ENCODE measurements at regions not wholly inside any gene's neighbourhood (a gene's known extent, or its start where the extent isn't known, plus 50 kb on each side); places are given as distances from the start of the nearest gene placed in this dataset.

- no peak overlapping the region for H4K8ac ChIP-seq (ENCODE audit: low read depth, low read length)
- no peak overlapping the region for H3K4me3 ChIP-seq (ENCODE audit: low read length in 2 of 2)
- no CpG with 5 or more reads among the region's 1 CpG for WGBS, 2 donors (ENCODE audit: extremely low coverage in 2 of 2, insufficient read length in 2 of 2, insufficient replicate concordance in 1 of 2)
- H4K91ac ChIP-seq (ENCODE audit: low read depth, low read length, poor library complexity): no peak overlapping the region
- H3K9ac ChIP-seq (ENCODE audit: low read depth, low read length, poor library complexity): no peak overlapping the region
- H2BK12ac ChIP-seq (ENCODE audit: low read length): no peak overlapping the region
- no peak overlapping the region for H3K18ac ChIP-seq (ENCODE audit: low read length)
- H3K79me1 ChIP-seq (ENCODE audit: low read depth, low read length): no peaks in the 10 kb centered on the region
- no peaks in the 10 kb centered on the region for H3K4me1 ChIP-seq (ENCODE audit: control insufficient read depth in 2 of 2, insufficient read depth in 1 of 2, low read depth in 1 of 2, low read length in 2 of 2)
- H3K14ac ChIP-seq (ENCODE audit: low read length): no peak overlapping the region
- H2BK15ac ChIP-seq (ENCODE audit: low read length): no peak overlapping the region
- H3K4ac ChIP-seq (ENCODE audit: low read length): no peak overlapping the region
- H3K36me3 ChIP-seq (replicated peaks in 1 of 2; ENCODE audit: control insufficient read depth in 2 of 2, insufficient read depth in 2 of 2, low read length in 2 of 2): no peaks in the 10 kb centered on the region
- no peak overlapping the region for H2BK120ac ChIP-seq (ENCODE audit: low read depth, low read length)
- H3K9me3 ChIP-seq (replicated peaks in 1 of 2; ENCODE audit: control insufficient read depth in 2 of 2, insufficient read depth in 1 of 2, low read depth in 1 of 2, low read length in 2 of 2): no peaks in the 10 kb centered on the region
- no peak overlapping the region for H3K4me2 ChIP-seq (ENCODE audit: insufficient read depth, low read length, poor library complexity, severe bottlenecking)
- no peak overlapping the region for H2AK5ac ChIP-seq (ENCODE audit: low read depth, low read length)
- H3K23ac ChIP-seq (ENCODE audit: low read depth, low read length, poor library complexity): no peak overlapping the region
- no peaks in the 10 kb centered on the region for H3K27me3 ChIP-seq (ENCODE audit: control insufficient read depth in 3 of 3, insufficient read depth in 3 of 3, low read depth in 1 of 3, low read length in 3 of 3)
- no peak overlapping the region for H2AFZ ChIP-seq (ENCODE audit: low read length)
- no peak for DNase-seq (ENCODE audit: low spot score)
- no peak overlapping the region for H2BK5ac ChIP-seq (ENCODE audit: low read length)
- no peak overlapping the region for H3K27ac ChIP-seq (replicated peaks; ENCODE audit: low read length)
These were observed 388.1 kb upstream of the ROBO2 start for GRCh38 chr3:76651784-76652183.

- H3K27ac ChIP-seq (replicated peaks; ENCODE audit: low read length): no peak overlapping the region
- H2BK120ac ChIP-seq (ENCODE audit: low read depth, low read length): no peak overlapping the region
- no peaks in the 10 kb centered on the region for H3K27me3 ChIP-seq (ENCODE audit: control insufficient read depth in 3 of 3, insufficient read depth in 3 of 3, low read depth in 1 of 3, low read length in 3 of 3)
- DNase-seq (ENCODE audit: low spot score): no peak
- no peaks in the 10 kb centered on the region for H3K9me3 ChIP-seq (replicated peaks in 1 of 2; ENCODE audit: control insufficient read depth in 2 of 2, insufficient read depth in 1 of 2, low read depth in 1 of 2, low read length in 2 of 2)
- no peaks in the 10 kb centered on the region for H3K79me1 ChIP-seq (ENCODE audit: low read depth, low read length)
- no peak overlapping the region for H3K9ac ChIP-seq (ENCODE audit: low read depth, low read length, poor library complexity)
- no peak overlapping the region for H3K4ac ChIP-seq (ENCODE audit: low read length)
- no peak overlapping the region for H3K4me2 ChIP-seq (ENCODE audit: insufficient read depth, low read length, poor library complexity, severe bottlenecking)
- no peak overlapping the region for H2BK12ac ChIP-seq (ENCODE audit: low read length)
- H2BK15ac ChIP-seq (ENCODE audit: low read length): no peak overlapping the region
- no peaks in the 10 kb centered on the region for H3K36me3 ChIP-seq (replicated peaks in 1 of 2; ENCODE audit: control insufficient read depth in 2 of 2, insufficient read depth in 2 of 2, low read length in 2 of 2)
- no peak overlapping the region for H3K23ac ChIP-seq (ENCODE audit: low read depth, low read length, poor library complexity)
- WGBS, 2 donors (ENCODE audit: extremely low coverage in 2 of 2, insufficient read length in 2 of 2, insufficient replicate concordance in 1 of 2): no CpG with 5 or more reads among the region's 1 CpG
- H2BK5ac ChIP-seq (ENCODE audit: low read length): no peak overlapping the region
- H4K8ac ChIP-seq (ENCODE audit: low read depth, low read length): no peak overlapping the region
- H3K4me1 ChIP-seq (ENCODE audit: control insufficient read depth in 2 of 2, insufficient read depth in 1 of 2, low read depth in 1 of 2, low read length in 2 of 2): no peaks in the 10 kb centered on the region
- H2AFZ ChIP-seq (ENCODE audit: low read length): no peak overlapping the region
- no peak overlapping the region for H2AK5ac ChIP-seq (ENCODE audit: low read depth, low read length)
- H3K18ac ChIP-seq (ENCODE audit: low read length): no peak overlapping the region
- no peak overlapping the region for H3K14ac ChIP-seq (ENCODE audit: low read length)
- no peak overlapping the region for H4K91ac ChIP-seq (ENCODE audit: low read depth, low read length, poor library complexity)
- H3K4me3 ChIP-seq (ENCODE audit: low read length in 2 of 2): no peak overlapping the region
These were observed 387.4 kb upstream of the ROBO2 start for GRCh38 chr3:76652524-76652923.

GRCh38 chr3:76653640-76654251 lies 386.2 kb upstream of the ROBO2 start:
- Histone ChIP-seq H3K23ac (ENCODE audit: low read depth, low read length, poor library complexity) (no peak overlapping the region), H2BK12ac (ENCODE audit: low read length) (no peak overlapping the region)
- WGBS, 2 donors (ENCODE audit: extremely low coverage in 2 of 2, insufficient read length in 2 of 2, insufficient replicate concordance in 1 of 2): no CpG with 5 or more reads among the region's 6 CpGs

GRCh38 chr3:76656531-76657070 lies 383.3 kb upstream of the ROBO2 start:
- no peak overlapping the region for H3K4ac ChIP-seq (ENCODE audit: low read length)

More at GRCh38 chr3:76653640-76654251, 386.2 kb upstream of the ROBO2 start:
- Histone ChIP-seq H2BK120ac (ENCODE audit: low read depth, low read length) (no peak overlapping the region), H3K18ac (ENCODE audit: low read length) (no peak overlapping the region), H3K14ac (ENCODE audit: low read length) (no peak overlapping the region), H3K4me2 (ENCODE audit: insufficient read depth, low read length, poor library complexity, severe bottlenecking) (no peak overlapping the region), H3K79me1 (ENCODE audit: low read depth, low read length) (no peaks in the 10 kb centered on the region), H4K91ac (ENCODE audit: low read depth, low read length, poor library complexity) (no peak overlapping the region), H3K36me3 (replicated peaks in 1 of 2; ENCODE audit: control insufficient read depth in 2 of 2, insufficient read depth in 2 of 2, low read length in 2 of 2) (no peaks in the 10 kb centered on the region), H2AFZ (ENCODE audit: low read length) (no peak overlapping the region), H3K9me3 (replicated peaks in 1 of 2; ENCODE audit: control insufficient read depth in 2 of 2, insufficient read depth in 1 of 2, low read depth in 1 of 2, low read length in 2 of 2) (no peaks in the 10 kb centered on the region), H3K27ac (replicated peaks; ENCODE audit: low read length) (no peak overlapping the region), H3K9ac (ENCODE audit: low read depth, low read length, poor library complexity) (no peak overlapping the region), H2BK5ac (ENCODE audit: low read length) (no peak overlapping the region), H2AK5ac (ENCODE audit: low read depth, low read length) (no peak overlapping the region), H3K4me3 (ENCODE audit: low read length in 2 of 2) (no peak overlapping the region), H3K27me3 (ENCODE audit: control insufficient read depth in 3 of 3, insufficient read depth in 3 of 3, low read depth in 1 of 3, low read length in 3 of 3) (no peaks in the 10 kb centered on the region), H2BK15ac (ENCODE audit: low read length) (no peak overlapping the region), H4K8ac (ENCODE audit: low read depth, low read length) (no peak overlapping the region), H3K4me1 (ENCODE audit: control insufficient read depth in 2 of 2, insufficient read depth in 1 of 2, low read depth in 1 of 2, low read length in 2 of 2) (no peaks in the 10 kb centered on the region), H3K4ac (ENCODE audit: low read length) (no peak overlapping the region)
- no peak for DNase-seq (ENCODE audit: low spot score)

More at GRCh38 chr3:76656531-76657070, 383.3 kb upstream of the ROBO2 start:
- no CpG with 5 or more reads among the region's 4 CpGs for WGBS, 2 donors (ENCODE audit: extremely low coverage in 2 of 2, insufficient read length in 2 of 2, insufficient replicate concordance in 1 of 2)
- Histone ChIP-seq H2AFZ (ENCODE audit: low read length) (no peak overlapping the region), H2BK12ac (ENCODE audit: low read length) (no peak overlapping the region), H2BK15ac (ENCODE audit: low read length) (no peak overlapping the region), H3K27ac (replicated peaks; ENCODE audit: low read length) (no peak overlapping the region), H3K9me3 (replicated peaks in 1 of 2; ENCODE audit: control insufficient read depth in 2 of 2, insufficient read depth in 1 of 2, low read depth in 1 of 2, low read length in 2 of 2) (no peaks in the 10 kb centered on the region), H3K9ac (ENCODE audit: low read depth, low read length, poor library complexity) (no peak overlapping the region), H4K8ac (ENCODE audit: low read depth, low read length) (no peak overlapping the region), H4K91ac (ENCODE audit: low read depth, low read length, poor library complexity) (no peak overlapping the region), H3K4me3 (ENCODE audit: low read length in 2 of 2) (no peak overlapping the region), H3K18ac (ENCODE audit: low read length) (no peak overlapping the region), H3K23ac (ENCODE audit: low read depth, low read length, poor library complexity) (no peak overlapping the region), H3K4me2 (ENCODE audit: insufficient read depth, low read length, poor library complexity, severe bottlenecking) (no peak overlapping the region), H2BK5ac (ENCODE audit: low read length) (no peak overlapping the region), H3K27me3 (ENCODE audit: control insufficient read depth in 3 of 3, insufficient read depth in 3 of 3, low read depth in 1 of 3, low read length in 3 of 3) (no peaks in the 10 kb centered on the region), H3K79me1 (ENCODE audit: low read depth, low read length) (no peaks in the 10 kb centered on the region), H3K14ac (ENCODE audit: low read length) (no peak overlapping the region), H3K36me3 (replicated peaks in 1 of 2; ENCODE audit: control insufficient read depth in 2 of 2, insufficient read depth in 2 of 2, low read length in 2 of 2) (no peaks in the 10 kb centered on the region), H2AK5ac (ENCODE audit: low read depth, low read length) (no peak overlapping the region), H2BK120ac (ENCODE audit: low read depth, low read length) (no peak overlapping the region), H3K4me1 (ENCODE audit: control insufficient read depth in 2 of 2, insufficient read depth in 1 of 2, low read depth in 1 of 2, low read length in 2 of 2) (no peaks in the 10 kb centered on the region)
- no peak for DNase-seq (ENCODE audit: low spot score)

Data from neuronal stem cell (in vitro differentiated cells).